ENCODE measurements at regions not wholly inside any gene's neighbourhood (a gene's known extent, or its start where the extent isn't known, plus 50 kb on each side); places are given as distances from the start of the nearest gene placed in this dataset.

- BruUV-seq (replicated peaks) = no TSS peak
- H3K36me3 Mint-ChIP-seq (ENCODE audit: insufficient read depth, unreplicated experiment) = no peaks in the 10 kb centered on the region
- no peak overlapping the region for H3K4me3 Mint-ChIP-seq (ENCODE audit: unreplicated experiment)
- CTCF ChIA-PET = interaction anchor here (1.1 kb wide), 1 partner anchor 469 kb away, joined by 3 read pairs; no protein-coding TSS in a partner anchor
- POLR2A ChIA-PET = interaction anchor here (0.7 kb wide), 1 partner anchor 1141 kb away, joined by 3 read pairs; no protein-coding TSS in a partner anchor
- H3K9me3 Mint-ChIP-seq (ENCODE audit: unreplicated experiment) = no peaks in the 10 kb centered on the region
- no peak overlapping the region for H3K27ac Mint-ChIP-seq (ENCODE audit: low read depth, unreplicated experiment)
- peaks cover 11% of the 10 kb centered on the region for H3K27me3 Mint-ChIP-seq (ENCODE audit: insufficient read depth, unreplicated experiment)
- intact Hi-C loops (cut with micrococcal nuclease) = no loop called here
- DNase-seq (ENCODE audit: unreplicated experiment) = no peak
- TF ChIP-seq CTCF (IDR thresholded peaks at IDR 0.05; ENCODE audit: unreplicated experiment) = no peak
- peaks cover 5% of the 10 kb centered on the region for H3K4me1 Mint-ChIP-seq (ENCODE audit: insufficient read depth, unreplicated experiment)
Observed at GRCh38 chr12:11563785-11564739, 85.4 kb upstream of the ETV6 start.

- H3K27ac Mint-ChIP-seq (ENCODE audit: low read depth, unreplicated experiment) = no peak overlapping the region
- CTCF ChIA-PET = interaction anchor here (0.5 kb wide), 1 partner anchor 463 kb away, joined by 5 read pairs; no protein-coding TSS in a partner anchor
- H3K36me3 Mint-ChIP-seq (ENCODE audit: insufficient read depth, unreplicated experiment) = no peaks in the 10 kb centered on the region
- intact Hi-C loops (cut with micrococcal nuclease) = no loop called here
- H3K27me3 Mint-ChIP-seq (ENCODE audit: insufficient read depth, unreplicated experiment) = peaks cover 2% of the 10 kb centered on the region
- BruUV-seq (replicated peaks) = no TSS peak
- no peak overlapping the region for H3K4me3 Mint-ChIP-seq (ENCODE audit: unreplicated experiment)
- POLR2A ChIA-PET = no interaction called here
- TF ChIP-seq CTCF (IDR thresholded peaks at IDR 0.05; ENCODE audit: unreplicated experiment) = no peak
- no peak for DNase-seq (ENCODE audit: unreplicated experiment)
- H3K4me1 Mint-ChIP-seq (ENCODE audit: insufficient read depth, unreplicated experiment) = no peaks in the 10 kb centered on the region
- no peaks in the 10 kb centered on the region for H3K9me3 Mint-ChIP-seq (ENCODE audit: unreplicated experiment)
Observed at GRCh38 chr12:11564984-11565651, 84.4 kb upstream of the ETV6 start.

- H3K4me1 Mint-ChIP-seq (ENCODE audit: insufficient read depth, unreplicated experiment) = no peaks in the 10 kb centered on the region
- intact Hi-C loops (cut with micrococcal nuclease) = no loop called here
- DNase-seq (ENCODE audit: unreplicated experiment) = no peak
- TF ChIP-seq CTCF (IDR thresholded peaks at IDR 0.05; ENCODE audit: unreplicated experiment) = no peak
- H3K4me3 Mint-ChIP-seq (ENCODE audit: unreplicated experiment) = no peak overlapping the region
- H3K27me3 Mint-ChIP-seq (ENCODE audit: insufficient read depth, unreplicated experiment) = no peaks in the 10 kb centered on the region
- POLR2A ChIA-PET = no interaction called here
- H3K36me3 Mint-ChIP-seq (ENCODE audit: insufficient read depth, unreplicated experiment) = no peaks in the 10 kb centered on the region
- BruUV-seq (replicated peaks) = no TSS peak
- H3K9me3 Mint-ChIP-seq (ENCODE audit: unreplicated experiment) = no peaks in the 10 kb centered on the region
- no peak overlapping the region for H3K27ac Mint-ChIP-seq (ENCODE audit: low read depth, unreplicated experiment)
- CTCF ChIA-PET = no interaction called here
Observed at GRCh38 chr12:11565752-11566151, 83.7 kb upstream of the ETV6 start.

GRCh38 chr12:11568155-11568761, 81.2 kb upstream of the ETV6 start:
- CTCF ChIA-PET = no interaction called here

More at GRCh38 chr12:11568155-11568761, 81.2 kb upstream of the ETV6 start:
- H3K4me3 Mint-ChIP-seq (ENCODE audit: unreplicated experiment) = no peak overlapping the region
- TF ChIP-seq CTCF (IDR thresholded peaks at IDR 0.05; ENCODE audit: unreplicated experiment) = no peak
- DNase-seq (ENCODE audit: unreplicated experiment) = no peak
- H3K9me3 Mint-ChIP-seq (ENCODE audit: unreplicated experiment) = no peaks in the 10 kb centered on the region
- no TSS peak for BruUV-seq (replicated peaks)
- H3K4me1 Mint-ChIP-seq (ENCODE audit: insufficient read depth, unreplicated experiment) = no peaks in the 10 kb centered on the region
- POLR2A ChIA-PET = interaction anchor here (0.6 kb wide), 1 partner anchor 12 kb away, joined by 3 read pairs; no protein-coding TSS in a partner anchor
- no peaks in the 10 kb centered on the region for H3K27me3 Mint-ChIP-seq (ENCODE audit: insufficient read depth, unreplicated experiment)
- H3K27ac Mint-ChIP-seq (ENCODE audit: low read depth, unreplicated experiment) = no peak overlapping the region
- no peaks in the 10 kb centered on the region for H3K36me3 Mint-ChIP-seq (ENCODE audit: insufficient read depth, unreplicated experiment)
- intact Hi-C loops (cut with micrococcal nuclease) = no loop called here
